GM12872 (cell line): ENCODE measurements at regions not wholly inside any gene's neighbourhood (a gene's known extent, or its start where the extent isn't known, plus 50 kb on each side); places are given as distances from the start of the nearest gene placed in this dataset.

Source experiments
- TF ChIP-seq, protein P1 (sequence below): IDR thresholded peaks from 3 replicates; pipeline ENCODE4 v1.5.1; 2011; ENCODE audit warnings: low read depth, mild to moderate bottlenecking, low read length, moderate library complexity; ENCODE audit not compliant: insufficient read depth

DNA sequence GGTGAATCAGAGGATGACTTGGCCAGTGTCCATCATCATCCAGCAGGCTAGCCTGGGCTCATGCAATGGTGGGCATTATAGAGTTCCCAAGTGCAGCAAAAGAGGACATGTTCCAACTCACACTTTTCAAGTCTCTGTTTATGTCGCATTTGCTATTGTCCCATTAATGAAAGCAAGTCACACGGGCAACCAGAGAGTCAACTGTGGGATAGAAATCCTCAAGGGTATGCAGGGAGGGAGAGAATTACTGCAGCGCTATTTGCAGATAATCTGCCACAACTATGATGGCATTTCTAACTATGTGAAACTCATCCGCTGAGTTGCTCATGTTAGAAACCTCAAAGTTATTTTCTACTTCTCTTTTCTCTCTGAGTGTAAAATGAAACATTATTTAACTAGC, 78.5 kb upstream of the TAB3 start:
- TF ChIP-seq, protein P1, sequence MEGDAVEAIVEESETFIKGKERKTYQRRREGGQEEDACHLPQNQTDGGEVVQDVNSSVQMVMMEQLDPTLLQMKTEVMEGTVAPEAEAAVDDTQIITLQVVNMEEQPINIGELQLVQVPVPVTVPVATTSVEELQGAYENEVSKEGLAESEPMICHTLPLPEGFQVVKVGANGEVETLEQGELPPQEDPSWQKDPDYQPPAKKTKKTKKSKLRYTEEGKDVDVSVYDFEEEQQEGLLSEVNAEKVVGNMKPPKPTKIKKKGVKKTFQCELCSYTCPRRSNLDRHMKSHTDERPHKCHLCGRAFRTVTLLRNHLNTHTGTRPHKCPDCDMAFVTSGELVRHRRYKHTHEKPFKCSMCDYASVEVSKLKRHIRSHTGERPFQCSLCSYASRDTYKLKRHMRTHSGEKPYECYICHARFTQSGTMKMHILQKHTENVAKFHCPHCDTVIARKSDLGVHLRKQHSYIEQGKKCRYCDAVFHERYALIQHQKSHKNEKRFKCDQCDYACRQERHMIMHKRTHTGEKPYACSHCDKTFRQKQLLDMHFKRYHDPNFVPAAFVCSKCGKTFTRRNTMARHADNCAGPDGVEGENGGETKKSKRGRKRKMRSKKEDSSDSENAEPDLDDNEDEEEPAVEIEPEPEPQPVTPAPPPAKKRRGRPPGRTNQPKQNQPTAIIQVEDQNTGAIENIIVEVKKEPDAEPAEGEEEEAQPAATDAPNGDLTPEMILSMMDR = no peak

DNA sequence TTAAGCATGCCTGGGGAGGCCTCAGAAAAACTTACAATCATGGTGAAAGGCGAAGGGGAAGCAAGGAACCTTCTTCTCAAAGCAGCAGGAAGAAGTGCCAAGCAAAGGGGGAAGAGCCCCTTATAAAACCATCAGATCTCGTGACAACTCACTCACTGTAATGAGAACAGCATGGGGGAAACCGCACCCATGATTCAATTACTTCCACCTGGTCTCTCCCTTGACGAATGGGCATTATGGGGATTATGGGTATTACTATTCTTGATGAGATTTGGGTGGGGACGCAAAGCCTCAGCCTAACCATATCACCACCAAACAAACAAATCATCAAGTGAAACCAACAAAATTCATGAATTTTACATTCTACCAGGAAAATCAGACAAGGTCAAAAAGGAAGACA, 76.7 kb upstream of the TAB3 start:
- TF ChIP-seq, protein P1 = no peak

DNA sequence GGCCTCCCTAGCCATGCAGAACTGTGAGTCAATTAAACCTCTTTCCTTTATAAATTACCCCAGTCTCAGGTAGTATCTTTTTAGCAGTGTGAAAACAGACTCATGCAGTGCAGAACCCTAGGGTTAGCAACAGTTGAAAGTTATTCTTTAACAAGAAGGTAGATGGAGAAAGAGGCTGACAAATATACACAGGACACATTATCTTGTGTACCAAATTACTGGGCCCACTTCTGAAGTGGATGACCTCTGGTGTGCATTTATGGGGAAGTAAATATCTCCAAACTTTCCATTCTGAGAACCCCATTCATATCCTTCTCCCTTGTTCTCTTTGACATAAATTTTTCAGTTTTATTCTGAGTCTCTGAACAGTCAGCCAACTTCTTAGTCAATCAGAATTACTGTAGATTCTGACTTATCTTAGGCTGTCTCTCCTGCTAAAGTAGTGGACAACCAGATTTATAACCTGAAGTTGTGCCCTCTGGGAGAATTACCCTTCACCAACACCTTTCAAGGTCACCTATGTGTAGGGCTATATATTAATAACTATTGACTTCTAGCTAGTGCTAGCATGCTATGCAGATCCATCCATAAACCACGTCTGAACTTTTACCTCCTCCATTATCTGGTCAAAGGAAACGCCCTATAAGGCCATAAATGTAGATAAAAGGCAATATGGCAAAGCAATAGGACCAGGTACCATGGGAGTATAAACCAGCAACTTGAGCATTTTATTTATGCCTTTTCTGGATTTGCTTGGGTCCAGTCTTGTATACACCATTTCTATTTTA, 72.5 kb upstream of the TAB3 start:
- TF ChIP-seq, protein P1 = no peak

DNA sequence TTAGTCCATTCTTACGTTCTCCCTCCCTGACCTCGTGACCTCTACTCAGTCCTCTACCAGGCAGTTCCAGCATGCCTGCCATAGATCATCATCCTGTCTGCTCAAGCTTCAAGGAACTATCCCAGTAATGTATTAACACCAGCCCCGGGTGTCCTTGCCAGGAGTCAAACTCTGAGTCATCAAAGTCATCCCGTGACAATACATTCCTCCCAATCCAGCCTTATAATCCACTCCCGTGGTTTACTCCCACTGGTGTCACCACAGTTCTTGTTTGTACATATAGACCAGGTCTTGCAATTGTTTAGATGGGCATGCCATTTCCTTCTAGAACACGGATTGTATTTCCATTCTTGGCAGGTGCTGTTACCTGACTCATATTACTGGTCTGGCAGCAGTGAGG, 68.7 kb upstream of the TAB3 start:
- TF ChIP-seq, protein P1 = no peak

DNA sequence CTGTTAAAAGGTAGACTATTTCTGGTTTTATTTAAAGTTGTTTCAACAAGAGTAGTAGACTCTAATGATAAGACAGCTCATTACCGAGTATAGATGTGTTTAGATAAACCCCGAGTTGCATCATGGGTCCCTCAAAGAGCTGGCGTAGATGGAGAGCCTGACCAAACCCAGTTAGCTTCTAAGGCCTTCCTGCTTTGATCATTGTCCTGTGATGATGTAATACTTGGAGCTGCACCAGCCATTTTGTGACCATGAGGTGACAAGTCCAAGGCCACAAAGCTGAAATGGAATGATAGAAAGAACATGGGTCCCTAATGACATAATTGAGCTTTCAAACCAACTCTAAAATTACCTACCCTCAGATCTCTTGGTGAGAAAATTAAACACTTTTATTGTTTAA, 66.6 kb upstream of the TAB3 start:
- TF ChIP-seq, protein P1 = no peak

DNA sequence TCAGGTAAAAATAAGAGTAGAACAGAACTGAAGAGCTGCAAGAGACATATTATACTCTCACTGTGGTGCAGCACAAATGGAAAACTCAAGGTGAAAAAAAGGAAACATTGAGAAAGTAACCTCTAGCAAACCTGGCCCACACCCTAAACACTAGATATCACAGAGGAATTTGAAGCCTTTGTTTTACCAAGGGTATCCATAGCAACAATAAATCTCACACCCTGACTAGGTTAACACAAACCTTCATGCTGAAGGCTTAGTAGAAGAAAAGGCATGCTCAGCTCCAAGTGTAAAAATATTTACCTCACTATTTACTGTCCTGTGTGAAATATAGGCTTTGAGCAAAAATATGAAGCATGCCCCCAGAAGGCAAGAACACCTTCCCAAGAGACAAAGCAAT, 61.9 kb upstream of the TAB3 start:
- TF ChIP-seq, protein P1 = no peak

DNA sequence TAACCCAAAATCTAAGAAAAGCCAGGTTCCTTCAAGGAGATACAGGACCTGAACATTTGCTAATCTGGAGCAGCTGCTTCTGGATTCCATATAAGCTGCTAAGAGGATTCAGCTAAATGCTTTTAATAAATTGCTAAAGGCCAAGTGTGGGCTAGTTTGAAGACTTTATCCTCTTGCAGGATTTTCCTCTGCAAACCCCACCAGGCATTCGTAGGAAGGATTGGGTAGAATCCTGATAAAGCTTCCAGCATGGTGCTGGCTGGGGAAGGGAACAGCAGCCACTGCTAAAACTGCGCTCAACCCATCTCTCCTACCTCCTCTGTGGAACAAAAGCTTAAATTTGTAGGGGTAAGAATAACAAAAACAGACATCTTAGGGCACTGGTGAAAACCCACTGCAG, 61.3 kb upstream of the TAB3 start:
- TF ChIP-seq, protein P1 = no peak
